ENCODE measurements at regions not wholly inside any gene's neighbourhood (a gene's known extent, or its start where the extent isn't known, plus 50 kb on each side); places are given as distances from the start of the nearest gene placed in this dataset.

DNA sequence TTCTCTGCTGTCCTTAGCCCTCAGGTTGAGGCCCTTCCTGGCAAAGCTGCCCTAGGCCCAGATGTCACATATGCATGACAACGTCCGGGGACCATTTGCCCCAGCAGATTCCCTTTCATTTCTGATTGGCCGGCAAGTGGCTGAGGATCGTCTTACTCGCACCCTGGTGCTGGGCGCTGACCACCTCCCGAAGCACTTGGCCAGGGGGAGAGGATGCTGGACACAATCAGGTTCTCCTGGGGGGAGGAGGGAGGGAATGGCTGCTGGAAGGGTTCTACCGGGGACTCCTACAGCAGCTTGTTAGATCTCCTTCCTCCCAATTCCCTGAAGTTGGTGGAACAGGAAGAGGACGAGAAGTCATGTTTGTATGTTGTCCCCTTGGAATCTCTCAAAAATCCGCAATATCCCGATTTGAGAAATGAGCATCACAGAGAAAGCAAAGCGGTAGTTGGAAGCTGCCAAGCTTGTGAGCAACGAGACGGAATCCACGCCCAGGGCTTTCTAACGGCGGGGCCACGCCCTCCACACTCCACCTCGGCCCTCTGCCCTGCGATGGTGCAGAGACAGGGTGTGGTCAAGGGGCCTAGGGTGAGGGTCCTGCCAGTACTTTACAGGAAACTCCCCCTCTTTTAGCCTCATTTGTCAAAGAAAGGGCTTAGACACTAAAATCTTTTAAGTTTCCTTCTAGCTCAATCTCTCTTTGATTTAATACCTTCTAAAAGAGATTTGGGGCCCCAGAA, 61.8 kb upstream of the YWHAQ start:
- no peaks in the 10 kb centered on the region for H3K9me3 ChIP-seq
- H3K4me3 ChIP-seq, result no peak overlapping the region
- no peaks in the 10 kb centered on the region for H3K36me3 ChIP-seq
- peak overlapping the region; percentile 55 to 58 for H3K27ac ChIP-seq
- no peaks in the 10 kb centered on the region for H3K4me1 ChIP-seq
- DNase-seq, result peak in 1 of 2 donors; percentile 55
- H3K27me3 ChIP-seq, result no peaks in the 10 kb centered on the region
- intact Hi-C loops (cut with DNase I; ENCODE audit: low total_unique reads), result no loop called here
- TF ChIP-seq POLR2A (IDR thresholded peaks at IDR 0.05), result no peak
- TF ChIP-seq, protein P1, sequence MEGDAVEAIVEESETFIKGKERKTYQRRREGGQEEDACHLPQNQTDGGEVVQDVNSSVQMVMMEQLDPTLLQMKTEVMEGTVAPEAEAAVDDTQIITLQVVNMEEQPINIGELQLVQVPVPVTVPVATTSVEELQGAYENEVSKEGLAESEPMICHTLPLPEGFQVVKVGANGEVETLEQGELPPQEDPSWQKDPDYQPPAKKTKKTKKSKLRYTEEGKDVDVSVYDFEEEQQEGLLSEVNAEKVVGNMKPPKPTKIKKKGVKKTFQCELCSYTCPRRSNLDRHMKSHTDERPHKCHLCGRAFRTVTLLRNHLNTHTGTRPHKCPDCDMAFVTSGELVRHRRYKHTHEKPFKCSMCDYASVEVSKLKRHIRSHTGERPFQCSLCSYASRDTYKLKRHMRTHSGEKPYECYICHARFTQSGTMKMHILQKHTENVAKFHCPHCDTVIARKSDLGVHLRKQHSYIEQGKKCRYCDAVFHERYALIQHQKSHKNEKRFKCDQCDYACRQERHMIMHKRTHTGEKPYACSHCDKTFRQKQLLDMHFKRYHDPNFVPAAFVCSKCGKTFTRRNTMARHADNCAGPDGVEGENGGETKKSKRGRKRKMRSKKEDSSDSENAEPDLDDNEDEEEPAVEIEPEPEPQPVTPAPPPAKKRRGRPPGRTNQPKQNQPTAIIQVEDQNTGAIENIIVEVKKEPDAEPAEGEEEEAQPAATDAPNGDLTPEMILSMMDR (IDR thresholded peaks at IDR 0.05), result no peak

DNA sequence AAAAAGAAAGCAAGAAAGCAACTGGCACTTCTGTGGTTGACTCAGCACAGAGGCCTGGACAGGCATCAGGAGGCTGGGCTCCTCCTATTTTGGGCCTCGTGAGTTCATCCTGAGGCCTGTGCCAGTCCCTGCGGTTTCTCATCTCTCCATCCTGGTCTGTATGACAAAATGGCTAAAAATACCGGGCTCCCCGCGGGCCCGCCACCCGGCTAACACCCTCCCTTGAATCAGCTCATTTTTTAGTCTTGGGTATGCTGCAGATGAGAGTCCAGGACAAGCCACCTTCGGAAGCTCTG, 62.3 kb upstream of the YWHAQ start:
- no peaks in the 10 kb centered on the region for H3K4me1 ChIP-seq
- no peaks in the 10 kb centered on the region for H3K36me3 ChIP-seq
- no peaks in the 10 kb centered on the region for H3K27me3 ChIP-seq
- TF ChIP-seq, protein P1 (IDR thresholded peaks at IDR 0.05), result no peak
- TF ChIP-seq POLR2A (IDR thresholded peaks at IDR 0.05), result no peak
- peak; percentile 62 to 68 for DNase-seq
- H3K4me3 ChIP-seq, result no peak overlapping the region
- peak overlapping the region; percentile 55 to 58 for H3K27ac ChIP-seq
- no peaks in the 10 kb centered on the region for H3K9me3 ChIP-seq
- intact Hi-C loops (cut with DNase I; ENCODE audit: low total_unique reads), result no loop called here

DNA sequence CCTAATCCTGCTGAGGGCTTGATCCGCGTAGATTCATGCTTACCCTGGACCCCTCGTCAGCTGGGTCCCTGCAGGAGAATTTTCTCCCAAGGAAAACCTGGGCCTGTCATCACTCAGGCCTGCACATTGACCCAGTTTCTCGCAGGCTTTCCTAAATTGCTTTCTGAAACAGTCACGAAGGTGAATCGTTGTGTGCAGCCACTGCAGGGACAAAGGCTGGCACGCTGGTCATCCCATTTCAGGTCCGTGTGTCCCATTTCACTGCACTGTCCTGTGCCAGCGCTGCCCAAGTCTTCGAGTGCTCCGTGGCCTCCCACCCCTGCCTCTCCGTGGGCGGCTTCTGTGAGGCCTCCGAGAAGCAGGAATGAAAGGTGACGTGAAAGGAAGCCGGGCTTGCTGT, 62.8 kb upstream of the YWHAQ start:
- Histone ChIP-seq H3K4me1 (no peaks in the 10 kb centered on the region), H3K4me3 (no peak overlapping the region), H3K27ac (peak overlapping the region in 1 of 2 donors; percentile 58), H3K27me3 (no peaks in the 10 kb centered on the region), H3K9me3 (no peaks in the 10 kb centered on the region), H3K36me3 (no peaks in the 10 kb centered on the region)
- no peak for DNase-seq
- no peak for TF ChIP-seq POLR2A (IDR thresholded peaks at IDR 0.05)
- TF ChIP-seq, protein P1 (IDR thresholded peaks at IDR 0.05), result no peak
- intact Hi-C loops (cut with DNase I; ENCODE audit: low total_unique reads), result no loop called here

GRCh38 chr2:9694661-9695234, 64.0 kb upstream of the YWHAQ start:
- Histone ChIP-seq H3K27me3 (no peaks in the 10 kb centered on the region), H3K27ac (no peak overlapping the region), H3K9me3 (no peaks in the 10 kb centered on the region), H3K4me1 (no peaks in the 10 kb centered on the region), H3K4me3 (no peak overlapping the region), H3K36me3 (no peaks in the 10 kb centered on the region)
- TF ChIP-seq, protein P1 (IDR thresholded peaks at IDR 0.05), result no peak
- no peak for TF ChIP-seq POLR2A (IDR thresholded peaks at IDR 0.05)
- no peak for DNase-seq
- intact Hi-C loops (cut with DNase I; ENCODE audit: low total_unique reads), result no loop called here

DNA sequence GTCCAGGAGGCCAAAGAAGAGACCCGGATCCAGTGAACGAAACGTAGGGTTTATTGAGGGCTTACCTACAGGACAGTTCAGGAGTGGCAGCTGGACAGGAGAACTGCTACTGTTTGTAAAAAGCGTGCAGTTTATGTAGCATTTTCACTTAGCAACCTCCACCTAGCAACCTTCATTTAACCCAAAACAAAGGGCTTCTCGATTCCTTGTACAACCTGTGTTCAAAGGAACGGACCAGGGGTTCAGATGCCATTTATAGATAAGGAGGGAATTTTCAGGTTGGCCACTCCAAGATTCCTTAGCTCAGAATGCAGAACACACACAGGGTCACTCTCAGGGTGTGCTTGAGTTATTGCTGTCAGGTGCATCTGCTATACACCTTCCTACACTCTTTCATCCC, 65.1 kb upstream of the YWHAQ start:
- intact Hi-C loops (cut with DNase I; ENCODE audit: low total_unique reads), result no loop called here
- no peaks in the 10 kb centered on the region for H3K9me3 ChIP-seq
- TF ChIP-seq POLR2A (IDR thresholded peaks at IDR 0.05), result no peak
- TF ChIP-seq, protein P1 (IDR thresholded peaks at IDR 0.05), result no peak
- H3K36me3 ChIP-seq, result no peaks in the 10 kb centered on the region
- DNase-seq, result no peak
- no peaks in the 10 kb centered on the region for H3K4me1 ChIP-seq
- H3K27me3 ChIP-seq, result no peaks in the 10 kb centered on the region
- no peak overlapping the region for H3K4me3 ChIP-seq
- no peak overlapping the region for H3K27ac ChIP-seq
